ENCODE measurements at regions not wholly inside any gene's neighbourhood (a gene's known extent, or its start where the extent isn't known, plus 50 kb on each side); places are given as distances from the start of the nearest gene placed in this dataset.

GRCh38 chr14:78081245-78081644 lies 88.9 kb upstream of the NRXN3 start:
- Histone ChIP-seq H3K79me2 (ENCODE audit: control insufficient read depth, insufficient read depth, low read length) (no peaks in the 10 kb centered on the region), H3K27ac (ENCODE audit: control insufficient read depth, insufficient read depth, low read length) (no peak overlapping the region), H2AFZ (ENCODE audit: control insufficient read depth, low read length) (no peak overlapping the region), H3K4me1 (ENCODE audit: control insufficient read depth, extremely low read depth, insufficient read depth, low read length) (no peaks in the 10 kb centered on the region), H3K9ac (ENCODE audit: control insufficient read depth, extremely low read depth, insufficient read depth, low read length) (no peak overlapping the region), H3K9me3 (ENCODE audit: control insufficient read depth, low read depth, low read length) (no peaks in the 10 kb centered on the region), H3K4me3 (ENCODE audit: control insufficient read depth in 2 of 3, extremely low read depth in 1 of 3, insufficient read depth in 2 of 3, low read depth in 1 of 3, low read length in 3 of 3) (no peak overlapping the region), H3K36me3 (ENCODE audit: control insufficient read depth in 2 of 2, extremely low read depth in 1 of 2, insufficient read depth in 2 of 2, low read length in 2 of 2) (no peaks in the 10 kb centered on the region), H3K4me2 (ENCODE audit: control insufficient read depth, extremely low read depth, insufficient read depth, low read depth, low read length) (no peak overlapping the region), H4K20me1 (ENCODE audit: control insufficient read depth, extremely low read depth, insufficient read depth, low read length) (no peaks in the 10 kb centered on the region), H3K27me3 (ENCODE audit: control insufficient read depth, extremely low read depth, insufficient read depth, low read length) (no peaks in the 10 kb centered on the region), H3K9me1 (ENCODE audit: control insufficient read depth, extremely low read depth, insufficient read depth, low read length) (no peaks in the 10 kb centered on the region)
- TF ChIP-seq EZH2 (IDR thresholded peaks at IDR 0.05; ENCODE audit: low read length) = no peak
- TF ChIP-seq CTCF (optimal IDR thresholded peaks at IDR 0.05 in 1 of 3, IDR thresholded peaks at IDR 0.05 in 1 of 3, conservative IDR thresholded peaks at IDR 0.05 in 1 of 3; ENCODE audit: extremely low read depth in 1 of 3, insufficient read depth in 2 of 3, low read length in 3 of 3) = no peak
- DNase-seq (ENCODE audit: low read depth, low spot score) (no peak), FAIRE-seq (no peak)
- dilution Hi-C loops (cut with MboI; ENCODE audit: extremely low pct_ligation_motif_present, low sequenced_read_pairs) = no loop called here

GRCh38 chr14:78083837-78084236 lies 86.3 kb upstream of the NRXN3 start:
- TF ChIP-seq CTCF (optimal IDR thresholded peaks at IDR 0.05 in 1 of 3, IDR thresholded peaks at IDR 0.05 in 1 of 3, conservative IDR thresholded peaks at IDR 0.05 in 1 of 3; ENCODE audit: extremely low read depth in 1 of 3, insufficient read depth in 2 of 3, low read length in 3 of 3) (no peak), EZH2 (IDR thresholded peaks at IDR 0.05; ENCODE audit: low read length) (no peak)
- no peaks in the 10 kb centered on the region for H3K9me1 ChIP-seq (ENCODE audit: control insufficient read depth, extremely low read depth, insufficient read depth, low read length)
- H3K27ac ChIP-seq (ENCODE audit: control insufficient read depth, insufficient read depth, low read length) = no peak overlapping the region
- dilution Hi-C loops (cut with MboI; ENCODE audit: extremely low pct_ligation_motif_present, low sequenced_read_pairs) = no loop called here
- no peak overlapping the region for H2AFZ ChIP-seq (ENCODE audit: control insufficient read depth, low read length)
- no peak overlapping the region for H3K9ac ChIP-seq (ENCODE audit: control insufficient read depth, extremely low read depth, insufficient read depth, low read length)
- H3K79me2 ChIP-seq (ENCODE audit: control insufficient read depth, insufficient read depth, low read length) = no peaks in the 10 kb centered on the region
- DNase-seq (ENCODE audit: low read depth, low spot score) (no peak), FAIRE-seq (no peak)
- H3K9me3 ChIP-seq (ENCODE audit: control insufficient read depth, low read depth, low read length) = no peaks in the 10 kb centered on the region
- no peaks in the 10 kb centered on the region for H4K20me1 ChIP-seq (ENCODE audit: control insufficient read depth, extremely low read depth, insufficient read depth, low read length)
- no peaks in the 10 kb centered on the region for H3K27me3 ChIP-seq (ENCODE audit: control insufficient read depth, extremely low read depth, insufficient read depth, low read length)
- no peak overlapping the region for H3K4me2 ChIP-seq (ENCODE audit: control insufficient read depth, extremely low read depth, insufficient read depth, low read depth, low read length)
- H3K4me1 ChIP-seq (ENCODE audit: control insufficient read depth, extremely low read depth, insufficient read depth, low read length) = no peaks in the 10 kb centered on the region
- H3K36me3 ChIP-seq (ENCODE audit: control insufficient read depth in 2 of 2, extremely low read depth in 1 of 2, insufficient read depth in 2 of 2, low read length in 2 of 2) = no peaks in the 10 kb centered on the region
- H3K4me3 ChIP-seq (ENCODE audit: control insufficient read depth in 2 of 3, extremely low read depth in 1 of 3, insufficient read depth in 2 of 3, low read depth in 1 of 3, low read length in 3 of 3) = no peak overlapping the region

All from keratinocyte (primary cell).